GM12891 (cell line): ENCODE measurements at regions not wholly inside any gene's neighbourhood (a gene's known extent, or its start where the extent isn't known, plus 50 kb on each side); places are given as distances from the start of the nearest gene placed in this dataset.

Experiments
- PAX5 ChIP-seq: IDR thresholded peaks from 2 replicates; pipeline ENCODE4 v1.6.1; 2011; ENCODE audit warnings: low read length, moderate library complexity, mild to moderate bottlenecking; ENCODE audit not compliant: insufficient read depth, severe bottlenecking
- POLR2A ChIP-seq: IDR thresholded peaks from 2 replicates; pipeline ENCODE4 v1.6.1; 2011; ENCODE audit warnings: low read depth, low read length, control low read depth
- POLR2AphosphoS5 ChIP-seq: IDR thresholded peaks from 2 replicates; pipeline ENCODE4 v1.6.1; 2011; ENCODE audit warnings: low read depth, low read length, control low read depth
- TAF1 ChIP-seq: IDR thresholded peaks from 2 replicates; pipeline ENCODE4 v1.6.1; 2011; ENCODE audit warnings: low read depth, low read length, control low read depth

- TF ChIP-seq POLR2AphosphoS5 (no peak), POLR2A (no peak), TAF1 (no peak), PAX5 (no peak)
Measured at GRCh38 chr6:140475086-140475485, 1100.6 kb upstream of the CITED2 start.
